Central memory CD8-positive, alpha-beta T cell (primary cell): ENCODE measurements at regions not wholly inside any gene's neighbourhood (a gene's known extent, or its start where the extent isn't known, plus 50 kb on each side); places are given as distances from the start of the nearest gene placed in this dataset.

ENCODE experiments used
- ATAC-seq: fragments of 150-1000 bp; cut with Tn5 transposase; replicated peaks from 2 replicates; pipeline ENCODE4 v1.10.0; 2022; ENCODE audit warnings: mild to moderate bottlenecking, moderate FRiP score, moderate number of reproducible peaks; ENCODE audit not compliant: poor library complexity, severe bottlenecking; ENCODE audit errors: extremely low read depth
- DNase-seq, 2 donors: peaks; one replicate each; pipeline ENCODE4 v3.0.0; 2021; ENCODE audit warnings: low spot score in 2 of 2
- H3K27ac Mint-ChIP-seq: one replicate; pipeline ENCODE4 v1.8.0; 2022; ENCODE audit warnings: low read depth, mild to moderate bottlenecking, moderate library complexity, mixed read lengths
- H3K27me3 Mint-ChIP-seq: one replicate; pipeline ENCODE4 v1.8.0; 2022; ENCODE audit warnings: mixed read lengths
- H3K36me3 Mint-ChIP-seq: one replicate; pipeline ENCODE4 v1.8.0; 2022; ENCODE audit warnings: mild to moderate bottlenecking, moderate library complexity, mixed read lengths; ENCODE audit not compliant: insufficient read depth
- H3K4me1 Mint-ChIP-seq: one replicate; pipeline ENCODE4 v1.8.0; 2022; ENCODE audit warnings: mixed read lengths
- H3K4me3 Mint-ChIP-seq: one replicate; pipeline ENCODE4 v1.8.0; 2022; ENCODE audit warnings: mild to moderate bottlenecking, moderate library complexity, mixed read lengths
- H3K9me3 Mint-ChIP-seq: one replicate; pipeline ENCODE4 v1.8.0; 2022; ENCODE audit warnings: mixed read lengths

DNA sequence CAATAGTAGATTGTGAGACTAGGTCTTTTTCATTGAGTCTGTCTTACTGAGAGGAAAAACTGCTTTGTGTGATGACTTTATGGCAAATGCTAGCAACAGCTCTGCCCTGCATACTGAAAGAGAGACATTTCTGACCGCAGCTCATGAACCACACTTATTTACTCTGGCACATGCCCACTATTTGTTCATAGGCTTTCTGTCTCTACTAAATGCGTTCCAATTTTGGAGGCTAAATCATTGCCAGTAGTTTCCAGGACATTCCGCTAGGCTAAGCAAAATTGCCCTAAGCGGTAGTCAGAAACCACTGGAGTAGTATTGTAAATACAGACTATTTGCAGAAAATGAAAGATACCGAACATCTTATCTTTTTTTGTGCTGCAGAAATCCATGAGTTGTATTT lies 55.6 kb upstream of the DLX6 start:
- Mint-ChIP-seq H3K27ac (no peak overlapping the region), H3K4me1 (no peaks in the 10 kb centered on the region), H3K4me3 (no peak overlapping the region), H3K27me3 (peaks cover 35% of the 10 kb centered on the region), H3K9me3 (no peaks in the 10 kb centered on the region), H3K36me3 (no peaks in the 10 kb centered on the region)
- no peak for DNase-seq
- ATAC-seq: no peak

DNA sequence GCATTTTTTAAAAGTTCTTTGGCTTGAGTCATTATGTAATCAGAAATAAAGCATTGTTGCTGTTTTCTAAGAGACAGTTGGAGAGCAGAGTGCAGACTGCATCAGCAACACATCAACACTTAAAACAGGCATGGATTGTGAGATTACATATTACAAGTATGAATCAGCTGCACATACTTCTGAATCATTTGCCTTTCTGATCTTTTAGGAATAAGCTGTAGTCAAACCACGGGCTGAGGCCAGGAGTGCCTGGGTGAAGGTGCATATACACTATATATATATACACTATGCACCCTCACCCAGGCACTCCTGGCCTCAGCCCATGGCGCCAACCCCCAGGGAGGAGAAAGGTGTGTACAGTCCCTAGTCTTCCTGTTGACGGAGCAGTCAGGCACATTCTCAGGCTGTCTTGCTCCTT lies 52.4 kb upstream of the DLX6 start:
- ATAC-seq: no peak
- no peaks in the 10 kb centered on the region for H3K4me1 Mint-ChIP-seq
- peaks cover 58% of the 10 kb centered on the region for H3K27me3 Mint-ChIP-seq
- no peak overlapping the region for H3K27ac Mint-ChIP-seq
- H3K9me3 Mint-ChIP-seq: no peaks in the 10 kb centered on the region
- H3K36me3 Mint-ChIP-seq: no peaks in the 10 kb centered on the region
- no peak for DNase-seq
- no peak overlapping the region for H3K4me3 Mint-ChIP-seq

DNA sequence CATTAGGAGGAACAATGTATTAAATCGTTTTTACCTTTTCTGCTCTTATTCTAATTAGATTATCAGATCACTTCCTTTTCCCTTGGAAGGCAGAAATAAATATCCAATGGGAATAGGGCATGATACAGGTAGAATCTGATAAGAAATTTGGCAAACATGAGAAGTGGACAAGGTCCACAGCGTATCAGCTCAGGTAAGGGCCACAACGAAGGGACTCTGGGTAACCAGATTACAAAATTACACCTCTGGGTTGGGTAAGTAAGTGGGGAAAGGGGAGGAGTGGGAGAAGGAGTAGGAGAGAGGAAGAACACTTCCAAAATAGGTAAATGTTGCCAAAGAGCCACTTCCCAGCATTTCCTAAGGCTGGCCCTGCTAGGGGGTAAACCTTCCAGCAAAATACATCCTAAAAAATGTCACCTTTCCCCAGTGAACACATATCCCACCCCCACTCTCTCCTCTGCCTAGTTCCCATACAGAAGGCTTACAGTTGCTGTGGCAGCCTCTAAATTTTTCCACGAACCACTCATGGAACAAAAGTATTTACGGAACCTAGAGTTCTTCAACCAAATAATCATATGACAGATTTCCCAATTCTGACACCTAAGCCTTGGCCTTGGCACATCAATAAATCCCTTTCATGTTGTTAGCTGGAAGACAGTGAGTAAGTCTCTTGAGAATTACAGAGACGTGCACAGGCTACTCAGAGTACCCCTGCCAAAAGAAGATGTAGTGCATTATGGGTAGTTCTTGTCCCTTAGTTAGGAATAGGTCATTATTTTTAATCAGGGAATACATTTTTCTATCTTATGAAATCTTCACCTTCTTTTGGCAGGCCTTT lies 51.5 kb upstream of the DLX6 start:
- Mint-ChIP-seq H3K36me3 (no peaks in the 10 kb centered on the region), H3K9me3 (no peaks in the 10 kb centered on the region), H3K4me3 (no peak overlapping the region), H3K27ac (no peak overlapping the region), H3K27me3 (peaks cover 66% of the 10 kb centered on the region), H3K4me1 (no peaks in the 10 kb centered on the region)
- ATAC-seq (no peak), DNase-seq (no peak)
